ENCODE measurements at regions not wholly inside any gene's neighbourhood (a gene's known extent, or its start where the extent isn't known, plus 50 kb on each side); places are given as distances from the start of the nearest gene placed in this dataset.
A peak's percentile ranks its signal among the peaks of the same experiment; 100 is the strongest.

- no peak for DNase-seq
These were observed 161.3 kb downstream of the DRD1 start for GRCh38 chr5:175282611-175283225.

- no peak for DNase-seq
These were observed 162.3 kb downstream of the DRD1 start for GRCh38 chr5:175281714-175282113.

- DNase-seq = no peak
These were observed 162.7 kb downstream of the DRD1 start for GRCh38 chr5:175281257-175281656.

GRCh38 chr5:175279506-175279905, 164.5 kb downstream of the DRD1 start:
- no peak for DNase-seq

GRCh38 chr5:175275748-175276147, 168.2 kb downstream of the DRD1 start:
- DNase-seq = no peak

GRCh38 chr5:175275097-175275496, 168.9 kb downstream of the DRD1 start:
- DNase-seq = no peak

GRCh38 chr5:175274171-175274570, 169.8 kb downstream of the DRD1 start:
- no peak for DNase-seq

GRCh38 chr5:175264406-175264805, 179.6 kb downstream of the DRD1 start:
- no peak for DNase-seq

GRCh38 chr5:175263776-175264175, 180.2 kb downstream of the DRD1 start:
- no peak for DNase-seq

- DNase-seq = no peak
These were observed 182.5 kb downstream of the DRD1 start for GRCh38 chr5:175261526-175261925.

- DNase-seq = no peak
These were observed 182.9 kb downstream of the DRD1 start for GRCh38 chr5:175261037-175261436.

GRCh38 chr5:175257847-175258194, 186.2 kb downstream of the DRD1 start:
- DNase-seq = no peak

GRCh38 chr5:175257128-175257846, 186.7 kb downstream of the DRD1 start:
- DNase-seq = no peak

GRCh38 chr5:175254155-175254554, 189.8 kb downstream of the DRD1 start:
- no peak for DNase-seq

- DNase-seq = no peak
These were observed 190.4 kb downstream of the DRD1 start for GRCh38 chr5:175253597-175253996.

- no peak for DNase-seq
These were observed 191.7 kb downstream of the DRD1 start for GRCh38 chr5:175252234-175252805.

- no peak for DNase-seq
These were observed 193.6 kb downstream of the DRD1 start for GRCh38 chr5:175250426-175250825.

- no peak for DNase-seq
These were observed 195.5 kb downstream of the DRD1 start for GRCh38 chr5:175248416-175248905.

GRCh38 chr5:175246889-175247520, 197.0 kb downstream of the DRD1 start:
- no peak for DNase-seq

GRCh38 chr5:175246242-175246888, 197.6 kb downstream of the DRD1 start:
- DNase-seq = peak; percentile 1

GRCh38 chr5:175243441-175243840, 200.5 kb downstream of the DRD1 start:
- DNase-seq = no peak

- no peak for DNase-seq
These were observed 201.8 kb downstream of the DRD1 start for GRCh38 chr5:175242207-175242606.

- DNase-seq = no peak
These were observed 205.7 kb downstream of the DRD1 start for GRCh38 chr5:175238326-175238725.

All from stimulated activated naive CD4-positive, alpha-beta T cell treated with Interleukin-2 at 50 U/mL for 16 hours (primary cell).